GM12873 (cell line): ENCODE measurements at regions not wholly inside any gene's neighbourhood (a gene's known extent, or its start where the extent isn't known, plus 50 kb on each side); places are given as distances from the start of the nearest gene placed in this dataset.

ENCODE experiments used
- CTCF ChIP-seq: IDR thresholded peaks from 2 replicates; pipeline ENCODE4 v1.5.1; 2012; ENCODE audit warnings: low read depth, mild to moderate bottlenecking, moderate library complexity, low read length, control low read depth; ENCODE audit not compliant: insufficient read depth; ENCODE audit errors: missing control alignments

- no peak for TF ChIP-seq CTCF
These were observed 460.0 kb upstream of the BRINP1 start for GRCh38 chr9:119829186-119829585.

GRCh38 chr9:119827526-119827925, 458.3 kb upstream of the BRINP1 start:
- no peak for TF ChIP-seq CTCF

- no peak for TF ChIP-seq CTCF
These were observed 457.9 kb upstream of the BRINP1 start for GRCh38 chr9:119827126-119827525.

- TF ChIP-seq CTCF: no peak
These were observed 449.6 kb upstream of the BRINP1 start for GRCh38 chr9:119818726-119819435.

- no peak for TF ChIP-seq CTCF
These were observed 441.6 kb upstream of the BRINP1 start for GRCh38 chr9:119810645-119811429.

- TF ChIP-seq CTCF: no peak
These were observed 434.4 kb upstream of the BRINP1 start for GRCh38 chr9:119803679-119804078.

GRCh38 chr9:119802621-119803020, 433.4 kb upstream of the BRINP1 start:
- no peak for TF ChIP-seq CTCF
